ENCODE measurements at regions not wholly inside any gene's neighbourhood (a gene's known extent, or its start where the extent isn't known, plus 50 kb on each side); places are given as distances from the start of the nearest gene placed in this dataset.

GRCh38 chr13:37457612-37458011 is 141.0 kb downstream of the POSTN start:
- ChIA-PET CTCF (interaction anchor here (1.6 kb wide), 1 partner anchor 10 kb away, joined by 6 read pairs; no protein-coding TSS in a partner anchor), POLR2A (no interaction called here)
- Histone ChIP-seq H3K4me3 (ENCODE audit: low read depth, low read length) (no peak overlapping the region), H3K9me3 (ENCODE audit: control insufficient read depth, insufficient read depth, low read length) (no peaks in the 10 kb centered on the region), H3K27me3 (ENCODE audit: control insufficient read depth, insufficient read depth, low read length) (no peaks in the 10 kb centered on the region), H3K27ac (ENCODE audit: low read depth, low read length) (no peak overlapping the region)
- TF ChIP-seq CTCF (IDR thresholded peaks at IDR 0.05; ENCODE audit: low read depth, low read length) = no peak
- DNase-seq (ENCODE audit: low read depth, low spot score) = no peak

- no peaks in the 10 kb centered on the region for H3K9me3 ChIP-seq (ENCODE audit: control insufficient read depth, insufficient read depth, low read length)
- no peak overlapping the region for H3K27ac ChIP-seq (ENCODE audit: low read depth, low read length)
- DNase-seq (ENCODE audit: low read depth, low spot score) = no peak
- POLR2A ChIA-PET = interaction anchor here (0.6 kb wide), 1 partner anchor 138 kb away, joined by 5 read pairs; no protein-coding TSS in a partner anchor
- TF ChIP-seq CTCF (IDR thresholded peaks at IDR 0.05; ENCODE audit: low read depth, low read length) = no peak
- CTCF ChIA-PET = no interaction called here
- H3K27me3 ChIP-seq (ENCODE audit: control insufficient read depth, insufficient read depth, low read length) = no peaks in the 10 kb centered on the region
- H3K4me3 ChIP-seq (ENCODE audit: low read depth, low read length) = no peak overlapping the region
Measured at GRCh38 chr13:37456506-37456905, 142.1 kb downstream of the POSTN start.

- H3K9me3 ChIP-seq (ENCODE audit: control insufficient read depth, insufficient read depth, low read length) = no peaks in the 10 kb centered on the region
Measured at GRCh38 chr13:37456041-37456440, 142.5 kb downstream of the POSTN start.

GRCh38 chr13:37453246-37453645 is 145.3 kb downstream of the POSTN start:
- ChIA-PET CTCF (no interaction called here), POLR2A (interaction anchor here (0.7 kb wide), 1 partner anchor 73 kb away, joined by 3 read pairs; no protein-coding TSS in a partner anchor)
- TF ChIP-seq CTCF (IDR thresholded peaks at IDR 0.05; ENCODE audit: low read depth, low read length) = no peak
- Histone ChIP-seq H3K27ac (ENCODE audit: low read depth, low read length) (no peak overlapping the region), H3K9me3 (ENCODE audit: control insufficient read depth, insufficient read depth, low read length) (no peaks in the 10 kb centered on the region), H3K27me3 (ENCODE audit: control insufficient read depth, insufficient read depth, low read length) (no peaks in the 10 kb centered on the region), H3K4me3 (ENCODE audit: low read depth, low read length) (no peak overlapping the region)
- no peak for DNase-seq (ENCODE audit: low read depth, low spot score)

More at GRCh38 chr13:37456041-37456440, 142.5 kb downstream of the POSTN start:
- CTCF ChIA-PET = no interaction called here
- Histone ChIP-seq H3K4me3 (ENCODE audit: low read depth, low read length) (no peak overlapping the region), H3K27ac (ENCODE audit: low read depth, low read length) (no peak overlapping the region), H3K27me3 (ENCODE audit: control insufficient read depth, insufficient read depth, low read length) (no peaks in the 10 kb centered on the region)
- no peak for DNase-seq (ENCODE audit: low read depth, low spot score)
- POLR2A ChIA-PET = interaction anchor here (0.6 kb wide), 1 partner anchor 139 kb away, joined by 5 read pairs; no protein-coding TSS in a partner anchor
- TF ChIP-seq CTCF (IDR thresholded peaks at IDR 0.05; ENCODE audit: low read depth, low read length) = no peak

GRCh38 chr13:37450276-37450675 is 148.3 kb downstream of the POSTN start:
- CTCF ChIA-PET = no interaction called here
- Histone ChIP-seq H3K4me3 (ENCODE audit: low read depth, low read length) (no peak overlapping the region), H3K27ac (ENCODE audit: low read depth, low read length) (no peak overlapping the region), H3K9me3 (ENCODE audit: control insufficient read depth, insufficient read depth, low read length) (no peaks in the 10 kb centered on the region), H3K27me3 (ENCODE audit: control insufficient read depth, insufficient read depth, low read length) (no peaks in the 10 kb centered on the region)
- TF ChIP-seq CTCF (IDR thresholded peaks at IDR 0.05; ENCODE audit: low read depth, low read length) = no peak
- POLR2A ChIA-PET = no interaction called here
- DNase-seq (ENCODE audit: low read depth, low spot score) = no peak
